ENCODE measurements at regions not wholly inside any gene's neighbourhood (a gene's known extent, or its start where the extent isn't known, plus 50 kb on each side); places are given as distances from the start of the nearest gene placed in this dataset.

GRCh38 chr9:29211580-29212396 lies 1638.5 kb upstream of the C9orf72 start:
- dilution Hi-C loops (cut with MboI; ENCODE audit: extremely low pct_ligation_motif_present, low sequenced_read_pairs) (no loop called here), intact Hi-C loops (cut with micrococcal nuclease) (loop anchor here (10.0 kb wide), 1 partner anchor 1487 kb away; no protein-coding TSS in a partner anchor)
- TF ChIP-seq POLR2AphosphoS5 (IDR thresholded peaks at IDR 0.05; ENCODE audit: insufficient read depth, low read depth, low read length) (no peak), CTCF (IDR thresholded peaks at IDR 0.05; ENCODE audit: extremely low read depth in 1 of 2, insufficient read depth in 1 of 2, low read depth in 1 of 2, low read length in 2 of 2) (peak; percentile 37 to 73), MAX (IDR thresholded peaks at IDR 0.05; ENCODE audit: insufficient read depth, insufficient read length) (no peak)
- no peak overlapping the region for H3K9ac ChIP-seq (replicated peaks; ENCODE audit: extremely low read depth, insufficient read depth, low read length)
- H2AFZ ChIP-seq (ENCODE audit: low read depth, low read length), result no peak overlapping the region
- no peak for FAIRE-seq
- H3K9me3 ChIP-seq (replicated peaks; ENCODE audit: control insufficient read depth, insufficient read depth, low read length), result no peaks in the 10 kb centered on the region
- ChIA-PET CTCF (interaction anchor here (1.5 kb wide), 1 partner anchor 9 kb away, joined by 5 read pairs; no protein-coding TSS in a partner anchor), POLR2A (no interaction called here)
- peaks cover 28 to 34% of the 10 kb centered on the region in 2 experiments for H3K27me3 ChIP-seq (ENCODE audit: control insufficient read depth in 2 of 2, insufficient read depth in 2 of 2, low read length in 2 of 2)
- H3K36me3 ChIP-seq (ENCODE audit: control insufficient read depth in 2 of 2, extremely low read depth in 1 of 2, insufficient read depth in 2 of 2, low read length in 2 of 2), result no peaks in the 10 kb centered on the region
- no peak overlapping the region for H3K4me2 ChIP-seq (ENCODE audit: insufficient read depth, low read length)
- H3K27ac ChIP-seq (ENCODE audit: insufficient read depth, low read depth, low read length), result no peak overlapping the region
- H3K4me3 ChIP-seq (replicated peaks in 1 of 3; ENCODE audit: insufficient read depth in 1 of 3, low read depth in 1 of 3, low read length in 3 of 3), result no peak overlapping the region
- BruUV-seq (replicated peaks), result no TSS peak
- no peaks in the 10 kb centered on the region for H3K9me1 ChIP-seq (replicated peaks; ENCODE audit: control insufficient read depth, extremely low read depth, insufficient read depth, low read length)
- no peaks in the 10 kb centered on the region for H3K79me2 ChIP-seq (ENCODE audit: control insufficient read depth, insufficient read depth, low read length)
- H4K20me1 ChIP-seq (replicated peaks; ENCODE audit: control insufficient read depth, extremely low read depth, insufficient read depth, low read length), result no peaks in the 10 kb centered on the region
- H3K4me1 ChIP-seq (ENCODE audit: control insufficient read depth, extremely low read depth, insufficient read depth, low read length), result no peaks in the 10 kb centered on the region
- peak; percentile 1 for DNase-seq (ENCODE audit: low read depth, low spot score)
